ENCODE measurements at regions not wholly inside any gene's neighbourhood (a gene's known extent, or its start where the extent isn't known, plus 50 kb on each side); places are given as distances from the start of the nearest gene placed in this dataset.
"Not testable (repeated sequence)": the region's sequence is repeated elsewhere in the genome, so short reads cannot be mapped to it uniquely, and the experiment has no call there.

DNA sequence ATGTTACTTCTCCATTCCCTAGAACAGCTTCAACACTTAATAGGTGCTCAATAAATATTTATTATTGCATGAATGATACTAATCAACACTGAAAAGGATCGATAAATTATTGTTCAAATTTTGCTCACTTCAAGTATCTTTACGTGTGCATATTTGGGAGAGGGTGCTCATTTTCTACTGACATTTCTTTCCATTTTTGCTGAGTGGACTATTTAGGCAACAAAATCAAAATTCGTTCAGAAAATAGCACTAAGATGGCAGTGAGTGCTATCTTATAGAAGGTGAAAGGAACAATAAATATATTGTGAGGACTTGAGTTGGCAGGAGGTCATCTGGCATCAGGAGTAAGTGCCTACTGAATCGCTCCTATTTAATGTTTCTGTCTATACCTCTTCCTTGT, 501.9 kb upstream of the IRAK1BP1 start:
- H3K9me3 Mint-ChIP-seq: no peaks in the 10 kb centered on the region
- H3K36me3 Mint-ChIP-seq: no peaks in the 10 kb centered on the region
- H3K4me1 Mint-ChIP-seq: peaks cover 2% of the 10 kb centered on the region
- TF ChIP-seq, protein P1, sequence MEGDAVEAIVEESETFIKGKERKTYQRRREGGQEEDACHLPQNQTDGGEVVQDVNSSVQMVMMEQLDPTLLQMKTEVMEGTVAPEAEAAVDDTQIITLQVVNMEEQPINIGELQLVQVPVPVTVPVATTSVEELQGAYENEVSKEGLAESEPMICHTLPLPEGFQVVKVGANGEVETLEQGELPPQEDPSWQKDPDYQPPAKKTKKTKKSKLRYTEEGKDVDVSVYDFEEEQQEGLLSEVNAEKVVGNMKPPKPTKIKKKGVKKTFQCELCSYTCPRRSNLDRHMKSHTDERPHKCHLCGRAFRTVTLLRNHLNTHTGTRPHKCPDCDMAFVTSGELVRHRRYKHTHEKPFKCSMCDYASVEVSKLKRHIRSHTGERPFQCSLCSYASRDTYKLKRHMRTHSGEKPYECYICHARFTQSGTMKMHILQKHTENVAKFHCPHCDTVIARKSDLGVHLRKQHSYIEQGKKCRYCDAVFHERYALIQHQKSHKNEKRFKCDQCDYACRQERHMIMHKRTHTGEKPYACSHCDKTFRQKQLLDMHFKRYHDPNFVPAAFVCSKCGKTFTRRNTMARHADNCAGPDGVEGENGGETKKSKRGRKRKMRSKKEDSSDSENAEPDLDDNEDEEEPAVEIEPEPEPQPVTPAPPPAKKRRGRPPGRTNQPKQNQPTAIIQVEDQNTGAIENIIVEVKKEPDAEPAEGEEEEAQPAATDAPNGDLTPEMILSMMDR (IDR thresholded peaks at IDR 0.05; ENCODE audit: unreplicated experiment): no peak
- peaks cover 3% of the 10 kb centered on the region for H3K27me3 Mint-ChIP-seq (ENCODE audit: low read depth)
- no peak for DNase-seq (ENCODE audit: low spot score in 2 of 2, unreplicated experiment in 2 of 2)
- H3K27ac Mint-ChIP-seq: no peak overlapping the region
- H3K4me3 Mint-ChIP-seq: no peak overlapping the region

DNA sequence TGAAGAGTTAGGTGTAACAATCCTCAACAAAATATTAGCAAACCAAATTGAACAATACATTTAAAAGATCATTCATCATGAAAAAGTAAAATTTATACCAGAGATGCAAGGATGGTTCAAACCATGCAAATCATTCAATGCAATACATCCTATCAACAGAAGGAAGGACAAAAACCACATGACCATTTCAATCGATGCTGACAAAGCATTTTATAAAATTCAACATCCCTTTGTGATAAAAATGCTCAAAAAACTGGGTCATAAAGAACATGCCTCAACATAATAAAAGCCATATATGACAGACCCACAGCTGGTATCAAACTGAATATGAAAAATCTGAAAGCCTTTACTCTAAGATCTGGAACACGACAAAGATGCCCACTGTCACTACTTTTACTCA, 490.3 kb upstream of the IRAK1BP1 start:
- H3K4me3 Mint-ChIP-seq: no peak overlapping the region
- H3K4me1 Mint-ChIP-seq: no peaks in the 10 kb centered on the region
- H3K27ac Mint-ChIP-seq: no peak overlapping the region
- H3K27me3 Mint-ChIP-seq (ENCODE audit: low read depth): no peaks in the 10 kb centered on the region
- no peaks in the 10 kb centered on the region for H3K36me3 Mint-ChIP-seq
- DNase-seq (ENCODE audit: low spot score in 2 of 2, unreplicated experiment in 2 of 2): no peak
- TF ChIP-seq, protein P1 (IDR thresholded peaks at IDR 0.05; ENCODE audit: unreplicated experiment): no peak
- H3K9me3 Mint-ChIP-seq: peaks cover 60% of the 10 kb centered on the region

DNA sequence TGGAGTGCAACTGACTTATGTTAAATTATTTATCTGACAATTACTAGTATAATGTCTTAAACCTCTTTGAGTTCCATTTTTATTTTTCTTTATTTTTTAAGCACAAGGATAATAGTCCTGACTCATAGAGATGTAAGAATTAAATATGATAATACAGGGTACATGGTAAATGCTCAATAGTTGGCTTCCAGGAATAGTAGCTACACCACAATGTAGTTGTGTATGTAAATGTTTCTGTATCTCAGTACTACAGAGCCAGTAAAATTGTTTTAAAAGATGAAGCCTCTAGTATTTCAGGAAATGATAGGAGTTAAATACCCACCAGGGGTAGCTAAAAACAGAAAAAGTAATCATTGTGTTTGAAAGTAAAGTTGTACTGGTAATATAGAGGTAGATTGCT, 487.4 kb upstream of the IRAK1BP1 start:
- no peak for DNase-seq (ENCODE audit: low spot score in 2 of 2, unreplicated experiment in 2 of 2)
- no peaks in the 10 kb centered on the region for H3K27me3 Mint-ChIP-seq (ENCODE audit: low read depth)
- no peaks in the 10 kb centered on the region for H3K36me3 Mint-ChIP-seq
- H3K4me1 Mint-ChIP-seq: no peaks in the 10 kb centered on the region
- TF ChIP-seq, protein P1 (IDR thresholded peaks at IDR 0.05; ENCODE audit: unreplicated experiment): no peak
- no peak overlapping the region for H3K4me3 Mint-ChIP-seq
- H3K9me3 Mint-ChIP-seq: peaks cover 53% of the 10 kb centered on the region
- H3K27ac Mint-ChIP-seq: no peak overlapping the region

GRCh38 chr6:78380541-78380940, 486.8 kb upstream of the IRAK1BP1 start:
- Mint-ChIP-seq H3K4me1 (no peaks in the 10 kb centered on the region), H3K9me3 (peaks cover 53% of the 10 kb centered on the region), H3K27ac (no peak overlapping the region), H3K4me3 (no peak overlapping the region), H3K27me3 (ENCODE audit: low read depth) (no peaks in the 10 kb centered on the region), H3K36me3 (no peaks in the 10 kb centered on the region)
- TF ChIP-seq, protein P1 (IDR thresholded peaks at IDR 0.05; ENCODE audit: unreplicated experiment): no peak
- DNase-seq (ENCODE audit: low spot score in 2 of 2, unreplicated experiment in 2 of 2): no peak

DNA sequence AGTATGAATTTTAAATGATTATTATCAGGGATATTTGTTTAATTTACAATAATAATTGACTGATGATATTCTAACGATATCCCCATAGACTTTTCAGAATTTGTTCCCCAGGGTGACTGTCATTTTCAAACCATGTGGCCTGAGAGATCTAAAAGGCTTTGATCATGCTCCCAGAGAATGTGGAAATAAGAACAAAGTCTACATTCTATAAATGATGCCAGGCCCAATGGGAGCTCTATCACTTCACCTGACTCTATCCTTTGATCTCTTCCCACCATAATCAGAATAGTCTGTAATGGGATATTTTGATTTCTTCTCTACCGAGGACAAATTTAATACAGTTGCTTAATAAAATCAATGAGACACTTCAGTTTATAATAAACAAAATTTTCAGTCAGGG, 483.4 kb upstream of the IRAK1BP1 start:
- H3K9me3 Mint-ChIP-seq: peaks cover 52% of the 10 kb centered on the region
- H3K27me3 Mint-ChIP-seq (ENCODE audit: low read depth): no peaks in the 10 kb centered on the region
- no peaks in the 10 kb centered on the region for H3K36me3 Mint-ChIP-seq
- DNase-seq (ENCODE audit: low spot score in 2 of 2, unreplicated experiment in 2 of 2): no peak
- no peak overlapping the region for H3K4me3 Mint-ChIP-seq
- TF ChIP-seq, protein P1 (IDR thresholded peaks at IDR 0.05; ENCODE audit: unreplicated experiment): no peak
- no peaks in the 10 kb centered on the region for H3K4me1 Mint-ChIP-seq
- H3K27ac Mint-ChIP-seq: no peak overlapping the region

- not testable (repeated sequence) for DNase-seq (ENCODE audit: low spot score in 2 of 2, unreplicated experiment in 2 of 2); H3K4me3 Mint-ChIP-seq; H3K27ac Mint-ChIP-seq; H3K27me3 Mint-ChIP-seq (ENCODE audit: low read depth); H3K4me1 Mint-ChIP-seq; H3K36me3 Mint-ChIP-seq
- peaks cover 47% of the 10 kb centered on the region for H3K9me3 Mint-ChIP-seq
Measured at GRCh38 chr6:78386854-78387253, 480.5 kb upstream of the IRAK1BP1 start.

Measured in mesothelial cell of epicardium (in vitro differentiated cells).